Karpas-422 (cell line): ENCODE measurements at regions not wholly inside any gene's neighbourhood (a gene's known extent, or its start where the extent isn't known, plus 50 kb on each side); places are given as distances from the start of the nearest gene placed in this dataset.

Experiments
- DNase-seq: peaks from one replicate; pipeline ENCODE4 v3.0.0-alpha.2; 2015
- H2AFZ ChIP-seq: fragments of 200-600 bp; sonication (generic); 2 replicates; pipeline ENCODE4 v1.6.1; 2014; ENCODE audit warnings: antibody characterized with exemption, low read length, mixed read lengths
- H3K27ac ChIP-seq: fragments of 200-600 bp; sonication (generic); 2 replicates; pipeline ENCODE4 v1.5.1; 2014; ENCODE audit warnings: mild to moderate bottlenecking, low read length, moderate library complexity
- H3K27me3 ChIP-seq: fragments of 200-600 bp; sonication (generic); 2 replicates; pipeline ENCODE4 v1.6.1; 2014; ENCODE audit warnings: low read length, mixed read lengths
- H3K36me3 ChIP-seq: fragments of 200-600 bp; sonication (generic); 2 replicates; pipeline ENCODE4 v1.6.1; 2014; ENCODE audit warnings: low read length, mixed read lengths; ENCODE audit not compliant: insufficient read depth
- H3K4me1 ChIP-seq: fragments of 200-600 bp; sonication (generic); 2 replicates; pipeline ENCODE4 v1.6.1; 2014; ENCODE audit warnings: mild to moderate bottlenecking, low read length, mixed read lengths
- H3K4me2 ChIP-seq: fragments of 200-600 bp; sonication (generic); 2 replicates; pipeline ENCODE4 v1.6.1; 2014; ENCODE audit warnings: low read length, low read depth, mild to moderate bottlenecking; ENCODE audit not compliant: poor library complexity, severe bottlenecking
- H3K4me3 ChIP-seq: fragments of 200-600 bp; sonication (generic); 2 replicates; pipeline ENCODE4 v1.5.1; 2014; ENCODE audit warnings: mild to moderate bottlenecking, antibody characterized with exemption, low read length, mixed read lengths
- H3K79me2 ChIP-seq: fragments of 200-600 bp; sonication (generic); 2 replicates; pipeline ENCODE4 v1.6.1; 2014; ENCODE audit warnings: mild to moderate bottlenecking, low read length, mixed read lengths
- H3K9ac ChIP-seq: fragments of 200-600 bp; sonication (generic); 2 replicates; pipeline ENCODE4 v1.6.0; 2014; ENCODE audit warnings: low read length
- H3K9me2 ChIP-seq: fragments of 200-600 bp; sonication (generic), shearing (Covaris generic); replicated peaks from 2 replicates; pipeline ENCODE4 v1.6.0; 2014; ENCODE audit warnings: mild to moderate bottlenecking, low read length, moderate library complexity; ENCODE audit not compliant: insufficient read depth
- H3K9me3 ChIP-seq: fragments of 300-700, 200-600 bp; sonication (generic); 2 replicates; pipeline ENCODE4 v1.6.1; 2014; ENCODE audit warnings: low read length, mixed read lengths
- H4K20me1 ChIP-seq: fragments of 200-600 bp; sonication (generic); 2 replicates; pipeline ENCODE4 v1.6.1; 2014; ENCODE audit warnings: mild to moderate bottlenecking, antibody characterized with exemption, low read length, low read depth; ENCODE audit not compliant: insufficient read depth

GRCh38 chr5:57581222-57581621 is 98.6 kb upstream of the ACTBL2 start:
- H3K36me3 ChIP-seq = no peaks in the 10 kb centered on the region

GRCh38 chr5:57577432-57578175 is 95.0 kb upstream of the ACTBL2 start:
- H3K27me3 ChIP-seq = no peaks in the 10 kb centered on the region
- no peaks in the 10 kb centered on the region for H4K20me1 ChIP-seq
- no peak overlapping the region for H3K4me3 ChIP-seq
- H3K4me2 ChIP-seq = no peak overlapping the region
- no peak overlapping the region for H3K27ac ChIP-seq
- H3K9me3 ChIP-seq = no peaks in the 10 kb centered on the region
- H3K79me2 ChIP-seq = no peaks in the 10 kb centered on the region
- no peak for DNase-seq
- no peak overlapping the region for H2AFZ ChIP-seq
- no peak overlapping the region for H3K9ac ChIP-seq
- H3K4me1 ChIP-seq = no peaks in the 10 kb centered on the region
- H3K9me2 ChIP-seq = no peaks in the 10 kb centered on the region
- H3K36me3 ChIP-seq = no peaks in the 10 kb centered on the region

More at GRCh38 chr5:57581222-57581621, 98.6 kb upstream of the ACTBL2 start:
- H3K4me1 ChIP-seq = no peaks in the 10 kb centered on the region
- no peak overlapping the region for H2AFZ ChIP-seq
- H3K9me3 ChIP-seq = no peaks in the 10 kb centered on the region
- H3K4me2 ChIP-seq = no peak overlapping the region
- H3K79me2 ChIP-seq = no peaks in the 10 kb centered on the region
- no peak overlapping the region for H3K9ac ChIP-seq
- no peaks in the 10 kb centered on the region for H4K20me1 ChIP-seq
- DNase-seq = no peak
- H3K27ac ChIP-seq = no peak overlapping the region
- no peaks in the 10 kb centered on the region for H3K9me2 ChIP-seq
- no peaks in the 10 kb centered on the region for H3K27me3 ChIP-seq
- H3K4me3 ChIP-seq = no peak overlapping the region

- H2AFZ ChIP-seq = no peak overlapping the region
- H3K79me2 ChIP-seq = no peaks in the 10 kb centered on the region
- H3K4me3 ChIP-seq = no peak overlapping the region
- no peaks in the 10 kb centered on the region for H3K9me3 ChIP-seq
- H3K4me2 ChIP-seq = no peak overlapping the region
- no peaks in the 10 kb centered on the region for H3K27me3 ChIP-seq
- H3K9me2 ChIP-seq = no peaks in the 10 kb centered on the region
- H3K4me1 ChIP-seq = no peaks in the 10 kb centered on the region
- no peak for DNase-seq
- H3K36me3 ChIP-seq = no peaks in the 10 kb centered on the region
- H4K20me1 ChIP-seq = no peaks in the 10 kb centered on the region
- H3K9ac ChIP-seq = no peak overlapping the region
- H3K27ac ChIP-seq = no peak overlapping the region
Measured at GRCh38 chr5:57576317-57576716, 93.7 kb upstream of the ACTBL2 start.

GRCh38 chr5:57575839-57576238 is 93.2 kb upstream of the ACTBL2 start:
- H3K27me3 ChIP-seq = no peaks in the 10 kb centered on the region
- H3K36me3 ChIP-seq = no peaks in the 10 kb centered on the region
- no peak overlapping the region for H3K9ac ChIP-seq
- no peaks in the 10 kb centered on the region for H3K4me1 ChIP-seq
- DNase-seq = no peak
- no peaks in the 10 kb centered on the region for H3K9me3 ChIP-seq
- H2AFZ ChIP-seq = no peak overlapping the region
- no peak overlapping the region for H3K4me3 ChIP-seq
- H3K27ac ChIP-seq = no peak overlapping the region
- no peaks in the 10 kb centered on the region for H3K79me2 ChIP-seq
- no peaks in the 10 kb centered on the region for H4K20me1 ChIP-seq
- H3K9me2 ChIP-seq = no peaks in the 10 kb centered on the region
- H3K4me2 ChIP-seq = no peak overlapping the region

- no peak overlapping the region for H3K4me3 ChIP-seq
- no peaks in the 10 kb centered on the region for H3K36me3 ChIP-seq
- no peak for DNase-seq
- no peak overlapping the region for H3K9ac ChIP-seq
- no peaks in the 10 kb centered on the region for H3K79me2 ChIP-seq
- no peak overlapping the region for H3K27ac ChIP-seq
- no peaks in the 10 kb centered on the region for H3K4me1 ChIP-seq
- H3K27me3 ChIP-seq = no peaks in the 10 kb centered on the region
- H3K9me3 ChIP-seq = no peaks in the 10 kb centered on the region
- H3K9me2 ChIP-seq = no peaks in the 10 kb centered on the region
- no peaks in the 10 kb centered on the region for H4K20me1 ChIP-seq
- H2AFZ ChIP-seq = no peak overlapping the region
- H3K4me2 ChIP-seq = no peak overlapping the region
Measured at GRCh38 chr5:57572461-57572860, 89.8 kb upstream of the ACTBL2 start.

GRCh38 chr5:57569601-57570000 is 87.0 kb upstream of the ACTBL2 start:
- Histone ChIP-seq H3K27me3 (no peaks in the 10 kb centered on the region), H3K4me2 (no peak overlapping the region), H3K36me3 (no peaks in the 10 kb centered on the region)

GRCh38 chr5:57568136-57568535 is 85.5 kb upstream of the ACTBL2 start:
- no peaks in the 10 kb centered on the region for H3K79me2 ChIP-seq
- no peaks in the 10 kb centered on the region for H3K4me1 ChIP-seq
- H3K4me3 ChIP-seq = no peak overlapping the region
- H2AFZ ChIP-seq = no peak overlapping the region
- H3K4me2 ChIP-seq = no peak overlapping the region
- no peak for DNase-seq
- H3K27me3 ChIP-seq = no peaks in the 10 kb centered on the region
- no peaks in the 10 kb centered on the region for H3K9me3 ChIP-seq
- no peaks in the 10 kb centered on the region for H4K20me1 ChIP-seq
- H3K9ac ChIP-seq = no peak overlapping the region
- H3K9me2 ChIP-seq = no peaks in the 10 kb centered on the region
- H3K36me3 ChIP-seq = no peaks in the 10 kb centered on the region
- H3K27ac ChIP-seq = no peak overlapping the region

More at GRCh38 chr5:57569601-57570000, 87.0 kb upstream of the ACTBL2 start:
- H3K79me2 ChIP-seq = no peaks in the 10 kb centered on the region
- no peaks in the 10 kb centered on the region for H3K9me3 ChIP-seq
- H3K27ac ChIP-seq = no peak overlapping the region
- no peak overlapping the region for H2AFZ ChIP-seq
- H4K20me1 ChIP-seq = no peaks in the 10 kb centered on the region
- no peaks in the 10 kb centered on the region for H3K4me1 ChIP-seq
- DNase-seq = no peak
- H3K9ac ChIP-seq = no peak overlapping the region
- H3K9me2 ChIP-seq = no peaks in the 10 kb centered on the region
- H3K4me3 ChIP-seq = no peak overlapping the region

- H3K27ac ChIP-seq = no peak overlapping the region
- DNase-seq = no peak
- no peaks in the 10 kb centered on the region for H3K4me1 ChIP-seq
- H3K9me2 ChIP-seq = no peaks in the 10 kb centered on the region
- no peaks in the 10 kb centered on the region for H3K27me3 ChIP-seq
- H3K4me2 ChIP-seq = no peak overlapping the region
- H3K4me3 ChIP-seq = no peak overlapping the region
- no peaks in the 10 kb centered on the region for H4K20me1 ChIP-seq
- no peaks in the 10 kb centered on the region for H3K9me3 ChIP-seq
- H3K9ac ChIP-seq = no peak overlapping the region
- no peaks in the 10 kb centered on the region for H3K79me2 ChIP-seq
- no peak overlapping the region for H2AFZ ChIP-seq
- H3K36me3 ChIP-seq = no peaks in the 10 kb centered on the region
Measured at GRCh38 chr5:57566914-57567313, 84.3 kb upstream of the ACTBL2 start.
